Activated CD8-positive, alpha-beta memory T cell treated with anti-CD3 and anti-CD28 coated beads for 1 hour (primary cell): ENCODE measurements at regions not wholly inside any gene's neighbourhood (a gene's known extent, or its start where the extent isn't known, plus 50 kb on each side); places are given as distances from the start of the nearest gene placed in this dataset.
"Not testable (repeated sequence)": the region's sequence is repeated elsewhere in the genome, so short reads cannot be mapped to it uniquely, and the experiment has no call there.

Experiments used
- DNase-seq, 2 donors: peaks; one replicate each; pipeline ENCODE4 v3.0.0-alpha.2; 2020; ENCODE audit warnings: low read depth in 1 of 2; ENCODE audit errors: extremely low read depth in 1 of 2

- no peak for DNase-seq
Measured at GRCh38 chr18:9008709-9009635, 93.5 kb upstream of the NDUFV2 start.

DNA sequence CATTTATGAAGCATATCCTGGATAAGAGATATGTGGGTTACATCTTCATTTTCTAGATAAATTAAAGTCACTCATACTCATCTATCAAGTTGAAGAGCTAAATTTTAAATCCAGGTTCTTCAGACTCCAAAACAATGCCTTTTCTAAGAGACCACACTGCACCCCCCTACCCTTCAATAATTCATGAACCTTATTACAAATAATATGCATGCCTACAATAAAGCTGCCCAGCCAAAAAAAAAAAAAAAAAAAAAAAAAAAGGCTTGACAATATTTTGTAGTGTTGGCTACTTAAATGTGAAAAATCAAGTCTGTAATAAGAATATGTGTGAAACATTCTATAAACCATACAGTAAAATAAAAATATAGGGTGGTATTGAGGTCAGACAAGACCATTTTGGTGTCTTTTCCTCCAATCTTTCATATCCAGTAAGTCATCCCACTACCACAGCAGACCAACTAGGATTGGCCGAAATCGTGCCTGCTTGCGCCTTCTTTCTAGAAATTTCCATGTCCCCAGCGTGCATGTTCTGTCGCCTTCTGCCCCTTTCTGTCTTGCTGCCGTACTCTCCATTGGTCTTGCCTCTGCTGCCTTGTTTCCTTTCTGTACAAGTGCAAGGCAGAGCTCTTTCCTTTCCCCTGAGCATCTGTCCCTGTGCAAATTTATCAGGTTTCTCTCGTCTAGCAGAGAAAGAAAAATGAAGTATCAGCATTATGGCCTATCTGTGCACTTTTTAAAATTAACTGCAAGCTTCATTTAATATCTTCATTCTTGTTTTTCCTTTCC is 92.6 kb upstream of the NDUFV2 start:
- DNase-seq: no peak

GRCh38 chr18:9011431-9011830 is 91.1 kb upstream of the NDUFV2 start:
- DNase-seq: no peak

GRCh38 chr18:9013926-9014373 is 88.5 kb upstream of the NDUFV2 start:
- DNase-seq: no peak

- no peak for DNase-seq
Measured at GRCh38 chr18:9015689-9016088, 86.8 kb upstream of the NDUFV2 start.

GRCh38 chr18:9016633-9017166 is 85.8 kb upstream of the NDUFV2 start:
- no peak for DNase-seq

- DNase-seq: peak; percentile 17 to 42
Measured at GRCh38 chr18:9017167-9017904, 85.2 kb upstream of the NDUFV2 start.

DNA sequence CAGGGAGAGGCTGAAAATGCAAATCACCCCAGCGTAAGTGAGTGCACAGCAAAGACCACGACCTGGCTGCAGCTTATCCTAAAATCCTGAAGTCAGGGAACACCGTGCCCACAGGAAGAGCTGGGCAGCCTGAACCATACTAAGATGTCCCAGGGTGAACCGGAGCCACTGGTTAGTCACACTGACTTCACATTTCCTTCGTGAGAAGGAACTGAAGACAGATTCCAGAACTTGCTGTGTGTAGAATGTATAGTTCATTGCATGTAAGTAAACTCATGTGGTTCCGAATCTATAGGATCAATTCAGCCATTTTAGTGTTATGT is 84.6 kb upstream of the NDUFV2 start:
- no peak for DNase-seq

GRCh38 chr18:9019135-9019534 is 83.4 kb upstream of the NDUFV2 start:
- DNase-seq: no peak

- no peak for DNase-seq
Measured at GRCh38 chr18:9020221-9020620, 82.3 kb upstream of the NDUFV2 start.

GRCh38 chr18:9021458-9021857 is 81.0 kb upstream of the NDUFV2 start:
- DNase-seq: no peak

DNA sequence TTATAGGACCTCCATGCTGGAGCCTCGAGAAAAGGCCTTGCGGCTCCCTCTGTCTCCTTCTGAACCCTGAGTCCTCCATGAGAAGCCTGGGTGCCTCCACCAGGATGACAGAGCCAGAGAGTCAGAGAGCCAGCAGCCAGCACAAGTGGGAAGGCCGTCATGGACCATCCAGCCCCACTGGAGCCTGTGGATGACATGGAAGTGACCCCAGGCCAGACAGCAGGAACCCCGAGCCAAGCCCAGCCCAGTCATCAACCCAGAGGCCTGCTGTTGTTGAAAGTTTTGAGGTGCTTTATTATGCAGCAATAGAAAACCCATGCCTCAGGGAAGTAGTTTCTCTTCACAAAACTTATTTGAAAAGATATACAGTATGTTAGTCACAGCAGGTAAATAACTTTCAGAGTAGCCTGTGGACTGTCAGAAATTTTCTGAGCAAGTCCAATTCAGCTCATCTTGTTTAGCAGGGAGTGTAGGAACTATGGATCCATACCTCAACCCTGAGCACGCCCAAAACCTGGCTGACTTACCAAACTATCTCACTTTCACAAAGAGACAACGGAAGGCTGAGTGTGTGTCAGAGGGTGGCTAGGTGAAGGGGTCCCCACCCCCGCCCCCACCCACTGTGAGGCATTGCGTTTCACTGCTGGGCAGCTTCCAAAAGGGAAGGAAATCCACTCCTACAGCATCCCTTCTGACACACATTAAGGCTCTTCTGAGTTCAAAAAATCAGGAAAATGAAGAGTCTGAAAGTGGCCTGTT is 79.9 kb upstream of the NDUFV2 start:
- no peak for DNase-seq

DNA sequence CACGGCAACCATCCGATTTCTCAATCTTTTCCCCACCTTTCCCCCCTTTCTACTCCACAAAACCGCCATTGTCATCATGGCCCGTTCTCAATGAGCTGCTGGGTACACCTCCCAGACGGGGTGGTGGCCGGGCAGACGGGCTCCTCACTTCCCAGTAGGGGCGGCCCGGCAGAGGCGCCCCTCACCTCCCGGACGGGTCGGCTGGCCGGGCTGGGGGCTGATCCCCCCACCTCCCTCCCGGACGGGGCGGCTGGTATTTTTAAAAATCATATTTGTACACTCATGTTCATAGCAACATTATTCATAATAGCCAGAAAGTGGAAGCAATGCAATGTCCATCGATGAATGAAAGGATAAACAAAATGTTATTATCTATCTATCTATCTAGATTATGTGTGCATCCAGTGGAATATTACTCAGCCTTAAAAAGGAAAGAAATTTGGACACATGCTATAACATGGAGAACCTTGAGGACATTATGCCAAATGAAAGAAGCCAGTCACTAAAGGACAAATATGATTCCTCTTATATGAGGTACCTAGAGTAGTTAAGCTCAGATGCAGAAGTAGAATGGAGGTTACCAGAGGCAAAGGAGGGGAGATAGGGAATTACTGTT is 78.4 kb upstream of the NDUFV2 start:
- DNase-seq: not testable (repeated sequence)

GRCh38 chr18:9025091-9025838 is 77.2 kb upstream of the NDUFV2 start:
- DNase-seq: no peak

- no peak for DNase-seq
Measured at GRCh38 chr18:9029131-9029530, 73.4 kb upstream of the NDUFV2 start.

- DNase-seq: no peak
Measured at GRCh38 chr18:9032519-9032918, 70.0 kb upstream of the NDUFV2 start.

GRCh38 chr18:9038277-9038871 is 64.1 kb upstream of the NDUFV2 start:
- no peak for DNase-seq

- DNase-seq: no peak
Measured at GRCh38 chr18:9039441-9040071, 62.9 kb upstream of the NDUFV2 start.
